SH-SY5Y (cell line): ENCODE measurements at regions not wholly inside any gene's neighbourhood (a gene's known extent, or its start where the extent isn't known, plus 50 kb on each side); places are given as distances from the start of the nearest gene placed in this dataset.

Experiments
- GATA2 ChIP-seq: IDR thresholded peaks from 2 replicates; pipeline ENCODE4 v1.6.1; 2011; ENCODE audit warnings: mild to moderate bottlenecking, low read depth, low read length
- GATA3 ChIP-seq: IDR thresholded peaks from 2 replicates; pipeline ENCODE4 v1.6.1; 2011; ENCODE audit warnings: low read depth, mild to moderate bottlenecking, low read length, moderate library complexity

DNA sequence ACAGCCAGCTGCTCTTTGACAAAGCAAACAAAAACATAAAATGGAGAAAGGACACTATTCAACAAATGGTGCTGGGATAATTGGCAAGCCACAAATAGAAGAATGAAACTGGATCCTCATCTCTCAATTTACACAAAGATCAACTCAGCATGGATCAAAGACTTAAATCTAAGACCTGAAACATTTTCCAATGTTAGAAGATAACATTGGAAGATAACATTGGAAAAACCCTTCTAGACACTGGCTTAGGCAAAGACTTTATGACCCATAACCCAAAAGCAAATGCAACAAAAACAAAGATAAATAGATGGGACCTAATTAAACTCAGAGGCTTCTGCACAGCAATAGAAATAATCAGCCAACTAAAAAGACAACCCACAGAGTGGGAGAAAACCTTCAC is 425.7 kb upstream of the SEMA3D start:
- no peak for TF ChIP-seq GATA2
- no peak for TF ChIP-seq GATA3
